GM21576 (cell line): ENCODE measurements at regions not wholly inside any gene's neighbourhood (a gene's known extent, or its start where the extent isn't known, plus 50 kb on each side); places are given as distances from the start of the nearest gene placed in this dataset.
"Not testable (repeated sequence)": the region's sequence is repeated elsewhere in the genome, so short reads cannot be mapped to it uniquely, and the experiment has no call there.

Experiments used
- ATAC-seq: cut with Tn5 transposase; IDR thresholded peaks from one replicate; pipeline ENCODE4 v1.9.1; 2021; ENCODE audit warnings: mild to moderate bottlenecking, moderate library complexity; ENCODE audit not compliant: unreplicated experiment

- ATAC-seq, result no peak
Measured at GRCh38 chr3:10726787-10727186, 89.2 kb upstream of the SLC6A11 start.

- no peak for ATAC-seq
Measured at GRCh38 chr3:10729439-10729838, 86.6 kb upstream of the SLC6A11 start.

- ATAC-seq, result no peak
Measured at GRCh38 chr3:10732292-10732691, 83.7 kb upstream of the SLC6A11 start.

GRCh38 chr3:10733297-10733696 lies 82.7 kb upstream of the SLC6A11 start:
- ATAC-seq, result no peak

GRCh38 chr3:10736444-10736843 lies 79.6 kb upstream of the SLC6A11 start:
- ATAC-seq, result not testable (repeated sequence)

GRCh38 chr3:10737785-10738184 lies 78.2 kb upstream of the SLC6A11 start:
- ATAC-seq, result no peak

- ATAC-seq, result no peak
Measured at GRCh38 chr3:10738688-10739372, 77.2 kb upstream of the SLC6A11 start.

- no peak for ATAC-seq
Measured at GRCh38 chr3:10740954-10741353, 75.1 kb upstream of the SLC6A11 start.

- ATAC-seq, result no peak
Measured at GRCh38 chr3:10741891-10742671, 73.9 kb upstream of the SLC6A11 start.

GRCh38 chr3:10743366-10744097 lies 72.5 kb upstream of the SLC6A11 start:
- ATAC-seq, result no peak

GRCh38 chr3:10744098-10744465 lies 71.9 kb upstream of the SLC6A11 start:
- no peak for ATAC-seq

GRCh38 chr3:10745392-10745791 lies 70.6 kb upstream of the SLC6A11 start:
- ATAC-seq, result no peak

- ATAC-seq, result no peak
Measured at GRCh38 chr3:10746001-10746400, 70.0 kb upstream of the SLC6A11 start.

- no peak for ATAC-seq
Measured at GRCh38 chr3:10746684-10747083, 69.3 kb upstream of the SLC6A11 start.

- no peak for ATAC-seq
Measured at GRCh38 chr3:10747341-10747740, 68.7 kb upstream of the SLC6A11 start.

GRCh38 chr3:10748040-10748439 lies 68.0 kb upstream of the SLC6A11 start:
- ATAC-seq, result no peak

- ATAC-seq, result no peak
Measured at GRCh38 chr3:10753964-10754363, 62.1 kb upstream of the SLC6A11 start.

GRCh38 chr3:10756546-10756945 lies 59.5 kb upstream of the SLC6A11 start:
- ATAC-seq, result no peak

- ATAC-seq, result no peak
Measured at GRCh38 chr3:10757021-10757820, 58.8 kb upstream of the SLC6A11 start.

- ATAC-seq, result no peak
Measured at GRCh38 chr3:10757821-10758130, 58.3 kb upstream of the SLC6A11 start.
